ENCODE measurements at regions not wholly inside any gene's neighbourhood (a gene's known extent, or its start where the extent isn't known, plus 50 kb on each side); places are given as distances from the start of the nearest gene placed in this dataset.

DNA sequence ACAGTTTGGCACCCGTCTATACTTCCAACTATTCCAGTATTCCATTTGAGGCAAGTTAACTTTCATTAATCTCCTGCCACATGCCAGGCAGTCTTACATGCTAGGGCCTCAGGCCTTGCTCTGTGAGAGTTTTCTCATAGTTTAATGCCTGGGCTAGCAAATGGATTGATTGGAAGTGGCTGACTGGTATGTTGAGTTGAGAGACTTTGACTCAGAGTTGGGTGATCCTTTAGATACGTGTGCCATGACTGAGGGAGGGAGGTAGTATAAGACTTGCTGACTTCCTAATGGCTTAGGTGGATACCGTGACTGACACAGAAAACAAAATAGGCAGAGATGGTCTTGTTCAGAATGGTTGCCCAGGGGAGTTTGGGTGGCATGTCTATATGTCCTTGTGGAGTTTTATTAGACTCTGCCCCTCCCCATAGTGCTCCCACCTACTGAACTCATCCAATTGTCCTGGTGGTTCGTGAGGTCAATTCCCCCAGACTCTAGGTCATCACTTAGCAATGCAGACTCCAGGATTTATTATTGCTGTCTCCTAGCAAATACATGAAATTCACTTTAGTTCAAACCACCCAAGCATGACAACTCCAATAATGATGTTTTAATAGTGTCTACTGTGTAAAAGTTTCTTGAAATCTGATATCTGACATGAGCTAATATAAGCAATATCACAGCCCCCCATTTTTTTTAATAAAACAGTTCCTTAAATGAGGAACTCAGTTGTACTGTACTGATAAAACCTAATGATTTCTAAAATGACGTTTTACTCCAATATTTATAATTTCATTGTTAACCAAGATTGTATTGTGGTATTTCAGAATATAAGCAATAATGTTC, 413.9 kb upstream of the MDFIC2 start:
- H3K27me3 ChIP-seq (ENCODE audit: insufficient read depth, low read length, poor library complexity), result no peaks in the 10 kb centered on the region
- DNase-seq (no peak), ATAC-seq (ENCODE audit: insufficient read depth, low read depth) (no peak)
- TF ChIP-seq, protein P1, sequence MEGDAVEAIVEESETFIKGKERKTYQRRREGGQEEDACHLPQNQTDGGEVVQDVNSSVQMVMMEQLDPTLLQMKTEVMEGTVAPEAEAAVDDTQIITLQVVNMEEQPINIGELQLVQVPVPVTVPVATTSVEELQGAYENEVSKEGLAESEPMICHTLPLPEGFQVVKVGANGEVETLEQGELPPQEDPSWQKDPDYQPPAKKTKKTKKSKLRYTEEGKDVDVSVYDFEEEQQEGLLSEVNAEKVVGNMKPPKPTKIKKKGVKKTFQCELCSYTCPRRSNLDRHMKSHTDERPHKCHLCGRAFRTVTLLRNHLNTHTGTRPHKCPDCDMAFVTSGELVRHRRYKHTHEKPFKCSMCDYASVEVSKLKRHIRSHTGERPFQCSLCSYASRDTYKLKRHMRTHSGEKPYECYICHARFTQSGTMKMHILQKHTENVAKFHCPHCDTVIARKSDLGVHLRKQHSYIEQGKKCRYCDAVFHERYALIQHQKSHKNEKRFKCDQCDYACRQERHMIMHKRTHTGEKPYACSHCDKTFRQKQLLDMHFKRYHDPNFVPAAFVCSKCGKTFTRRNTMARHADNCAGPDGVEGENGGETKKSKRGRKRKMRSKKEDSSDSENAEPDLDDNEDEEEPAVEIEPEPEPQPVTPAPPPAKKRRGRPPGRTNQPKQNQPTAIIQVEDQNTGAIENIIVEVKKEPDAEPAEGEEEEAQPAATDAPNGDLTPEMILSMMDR (IDR thresholded peaks at IDR 0.05; ENCODE audit: borderline replicate concordance, extremely low read depth, low read length, poor library complexity, severe bottlenecking), result no peak
- no peak for TF ChIP-seq EZH2 (IDR thresholded peaks at IDR 0.05; ENCODE audit: borderline replicate concordance, low read depth, low read length, severe bottlenecking)
- H2AFZ ChIP-seq (ENCODE audit: low read depth, low read length), result no peak overlapping the region
- no peaks in the 10 kb centered on the region for H3K4me1 ChIP-seq (ENCODE audit: insufficient read depth, low read length)
- H4K20me1 ChIP-seq (ENCODE audit: insufficient read depth, low read length), result no peaks in the 10 kb centered on the region
- no peaks in the 10 kb centered on the region for H3K36me3 ChIP-seq (ENCODE audit: insufficient read depth, low read length)
- no peaks in the 10 kb centered on the region for H3K79me2 ChIP-seq (ENCODE audit: insufficient read depth, low read length)
- H3K9me3 ChIP-seq (ENCODE audit: insufficient read depth, low read length, severe bottlenecking), result no peaks in the 10 kb centered on the region
- no peak overlapping the region for H3K4me2 ChIP-seq (ENCODE audit: insufficient read depth, low read length)
- H3K9ac ChIP-seq (ENCODE audit: low read depth, low read length), result no peak overlapping the region
- H3K27ac ChIP-seq (ENCODE audit: low read length), result no peak overlapping the region
- H3K4me3 ChIP-seq (ENCODE audit: low read depth in 1 of 2, low read length in 2 of 2), result no peak overlapping the region

DNA sequence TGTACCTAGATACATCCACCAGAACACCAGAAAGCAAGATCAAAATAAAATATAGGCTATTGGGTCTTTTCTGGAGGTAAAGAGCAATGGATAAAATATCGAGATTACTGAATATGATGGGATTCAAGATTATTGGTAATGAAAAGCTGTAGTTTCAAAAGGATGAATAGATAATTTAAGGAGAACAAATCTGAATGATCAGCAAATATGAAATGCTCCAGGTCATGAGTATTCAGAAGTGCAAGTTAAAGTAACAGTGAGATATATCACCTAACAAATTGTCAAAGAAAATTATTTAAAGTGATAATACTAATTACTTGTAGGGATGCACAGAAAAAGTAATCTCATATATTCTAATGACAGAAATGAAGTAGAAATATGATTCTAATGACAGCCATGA, 409.6 kb upstream of the MDFIC2 start:
- DNase-seq, result no peak

DNA sequence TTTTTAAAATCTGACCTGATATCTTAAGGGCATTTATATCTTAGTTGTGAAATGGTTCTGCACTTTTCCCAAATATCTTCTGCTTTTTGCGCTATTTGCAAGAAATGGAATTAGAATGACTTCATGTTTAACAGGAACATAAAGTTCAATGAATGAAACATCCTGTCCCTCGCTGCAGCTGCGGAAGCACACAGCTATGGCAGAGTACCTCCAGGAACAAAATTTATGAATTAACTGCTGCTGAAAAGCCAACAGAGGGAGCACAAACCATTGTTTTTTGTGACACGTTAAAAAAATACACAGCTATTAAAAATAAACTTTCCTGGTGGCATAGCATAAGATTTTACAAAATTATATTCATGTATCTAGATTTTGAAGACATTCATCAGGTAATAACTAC, 404.4 kb upstream of the MDFIC2 start:
- H3K4me2 ChIP-seq (ENCODE audit: insufficient read depth, low read length), result no peak overlapping the region
- H3K9me3 ChIP-seq (ENCODE audit: insufficient read depth, low read length, severe bottlenecking), result peaks cover 16% of the 10 kb centered on the region
- no peak overlapping the region for H3K9ac ChIP-seq (ENCODE audit: low read depth, low read length)
- TF ChIP-seq, protein P1 (IDR thresholded peaks at IDR 0.05; ENCODE audit: borderline replicate concordance, extremely low read depth, low read length, poor library complexity, severe bottlenecking), result peak; percentile 26
- TF ChIP-seq EZH2 (IDR thresholded peaks at IDR 0.05; ENCODE audit: borderline replicate concordance, low read depth, low read length, severe bottlenecking), result no peak
- H3K79me2 ChIP-seq (ENCODE audit: insufficient read depth, low read length), result no peaks in the 10 kb centered on the region
- H3K27me3 ChIP-seq (ENCODE audit: insufficient read depth, low read length, poor library complexity), result no peaks in the 10 kb centered on the region
- H4K20me1 ChIP-seq (ENCODE audit: insufficient read depth, low read length), result no peaks in the 10 kb centered on the region
- no peak overlapping the region for H3K4me3 ChIP-seq (ENCODE audit: low read depth in 1 of 2, low read length in 2 of 2)
- ATAC-seq (ENCODE audit: insufficient read depth, low read depth) (no peak), DNase-seq (no peak)
- no peak overlapping the region for H2AFZ ChIP-seq (ENCODE audit: low read depth, low read length)
- no peaks in the 10 kb centered on the region for H3K36me3 ChIP-seq (ENCODE audit: insufficient read depth, low read length)
- H3K27ac ChIP-seq (ENCODE audit: low read length), result no peak overlapping the region
- no peaks in the 10 kb centered on the region for H3K4me1 ChIP-seq (ENCODE audit: insufficient read depth, low read length)

More for the DNA sequence above, 409.6 kb upstream of the MDFIC2 start:
- H3K36me3 ChIP-seq (ENCODE audit: insufficient read depth, low read length), result no peaks in the 10 kb centered on the region
- no peak overlapping the region for H2AFZ ChIP-seq (ENCODE audit: low read depth, low read length)
- H3K79me2 ChIP-seq (ENCODE audit: insufficient read depth, low read length), result no peaks in the 10 kb centered on the region
- no peaks in the 10 kb centered on the region for H3K27me3 ChIP-seq (ENCODE audit: insufficient read depth, low read length, poor library complexity)
- no peak overlapping the region for H3K4me2 ChIP-seq (ENCODE audit: insufficient read depth, low read length)
- ATAC-seq (ENCODE audit: insufficient read depth, low read depth), result no peak
- H3K4me1 ChIP-seq (ENCODE audit: insufficient read depth, low read length), result no peaks in the 10 kb centered on the region
- no peaks in the 10 kb centered on the region for H4K20me1 ChIP-seq (ENCODE audit: insufficient read depth, low read length)
- no peak overlapping the region for H3K9ac ChIP-seq (ENCODE audit: low read depth, low read length)
- H3K4me3 ChIP-seq (ENCODE audit: low read depth in 1 of 2, low read length in 2 of 2), result no peak overlapping the region
- TF ChIP-seq EZH2 (IDR thresholded peaks at IDR 0.05; ENCODE audit: borderline replicate concordance, low read depth, low read length, severe bottlenecking), result no peak
- TF ChIP-seq, protein P1 (IDR thresholded peaks at IDR 0.05; ENCODE audit: borderline replicate concordance, extremely low read depth, low read length, poor library complexity, severe bottlenecking), result no peak
- no peaks in the 10 kb centered on the region for H3K9me3 ChIP-seq (ENCODE audit: insufficient read depth, low read length, severe bottlenecking)
- H3K27ac ChIP-seq (ENCODE audit: low read length), result no peak overlapping the region
